ENCODE measurements at regions not wholly inside any gene's neighbourhood (a gene's known extent, or its start where the extent isn't known, plus 50 kb on each side); places are given as distances from the start of the nearest gene placed in this dataset.

- no peak for TF ChIP-seq CTCF (IDR thresholded peaks at IDR 0.05; ENCODE audit: borderline replicate concordance, control extremely low read depth, extremely low read depth, insufficient read depth, missing control alignments)
- in situ Hi-C loops (cut with MboI; ENCODE audit: low sequenced_read_pairs, unreplicated experiment) = no loop called here
- no peak for DNase-seq (ENCODE audit: low spot score)
Observed at GRCh38 chr2:120977582-120978358, 242.1 kb downstream of the GLI2 start.

GRCh38 chr2:120978359-120979050, 242.8 kb downstream of the GLI2 start:
- no peak for TF ChIP-seq CTCF (IDR thresholded peaks at IDR 0.05; ENCODE audit: borderline replicate concordance, control extremely low read depth, extremely low read depth, insufficient read depth, missing control alignments)
- in situ Hi-C loops (cut with MboI; ENCODE audit: low sequenced_read_pairs, unreplicated experiment) = no loop called here
- DNase-seq (ENCODE audit: low spot score) = no peak

- DNase-seq (ENCODE audit: low spot score) = no peak
- in situ Hi-C loops (cut with MboI; ENCODE audit: low sequenced_read_pairs, unreplicated experiment) = no loop called here
- TF ChIP-seq CTCF (IDR thresholded peaks at IDR 0.05; ENCODE audit: borderline replicate concordance, control extremely low read depth, extremely low read depth, insufficient read depth, missing control alignments) = no peak
Observed at GRCh38 chr2:120979398-120979797, 243.7 kb downstream of the GLI2 start.

DNA sequence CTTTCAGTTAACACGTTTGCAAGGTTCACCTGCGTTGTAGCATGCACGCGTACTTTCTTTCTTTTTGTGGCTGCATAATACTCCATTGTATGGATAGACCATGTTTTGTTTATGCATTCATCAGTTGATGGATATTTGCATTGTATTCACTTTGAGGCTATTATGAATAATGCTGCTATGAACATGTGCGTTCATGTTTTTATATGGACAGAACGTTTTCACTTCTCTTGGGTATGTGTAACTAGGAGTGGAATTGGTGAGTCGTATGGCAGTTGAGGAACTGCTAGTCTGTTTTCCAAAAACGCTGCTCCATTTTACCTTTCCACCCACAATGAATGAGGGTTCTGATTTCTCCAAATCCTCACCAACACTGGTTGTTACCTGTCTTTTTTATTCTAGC, 244.3 kb downstream of the GLI2 start:
- TF ChIP-seq CTCF (IDR thresholded peaks at IDR 0.05; ENCODE audit: borderline replicate concordance, control extremely low read depth, extremely low read depth, insufficient read depth, missing control alignments) = no peak
- no peak for DNase-seq (ENCODE audit: low spot score)
- in situ Hi-C loops (cut with MboI; ENCODE audit: low sequenced_read_pairs, unreplicated experiment) = no loop called here

DNA sequence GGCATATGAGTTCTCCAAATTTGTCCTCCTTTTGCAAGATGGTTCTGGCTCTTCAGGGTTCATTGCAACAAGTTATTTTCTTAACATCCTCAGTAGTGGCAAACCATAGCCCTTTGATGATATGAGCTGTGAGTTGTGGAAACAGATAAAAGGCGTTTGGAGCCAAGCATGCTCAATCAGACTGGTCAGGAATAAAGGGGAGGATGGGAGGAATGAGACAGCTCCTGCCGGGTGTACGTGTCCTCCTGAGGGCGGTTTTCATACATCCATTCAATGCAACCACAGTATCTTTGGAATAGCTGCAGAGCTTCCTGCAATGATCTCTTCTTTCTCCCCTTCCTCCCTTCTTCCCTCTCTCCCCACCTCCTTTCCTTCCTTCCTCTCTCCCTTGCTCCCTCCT, 245.8 kb downstream of the GLI2 start:
- no peak for TF ChIP-seq CTCF (IDR thresholded peaks at IDR 0.05; ENCODE audit: borderline replicate concordance, control extremely low read depth, extremely low read depth, insufficient read depth, missing control alignments)
- in situ Hi-C loops (cut with MboI; ENCODE audit: low sequenced_read_pairs, unreplicated experiment) = no loop called here
- DNase-seq (ENCODE audit: low spot score) = no peak

DNA sequence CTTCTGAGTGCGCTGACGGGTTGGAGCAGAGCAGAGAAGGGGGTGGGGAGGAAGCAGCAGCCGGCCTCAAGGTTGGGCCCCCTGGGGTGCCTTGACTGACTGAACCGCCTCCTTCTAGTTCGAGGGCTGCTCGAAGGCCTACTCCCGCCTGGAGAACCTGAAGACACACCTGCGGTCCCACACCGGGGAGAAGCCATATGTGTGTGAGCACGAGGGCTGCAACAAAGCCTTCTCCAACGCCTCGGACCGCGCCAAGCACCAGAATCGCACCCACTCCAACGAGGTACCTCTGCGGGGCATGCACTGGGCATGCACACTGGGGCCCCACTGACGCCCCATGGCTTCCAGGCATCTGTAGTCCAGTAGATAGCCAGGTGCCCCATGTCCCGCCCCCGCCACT, 246.9 kb downstream of the GLI2 start:
- DNase-seq (ENCODE audit: low spot score) = no peak
- TF ChIP-seq CTCF (IDR thresholded peaks at IDR 0.05; ENCODE audit: borderline replicate concordance, control extremely low read depth, extremely low read depth, insufficient read depth, missing control alignments) = no peak
- in situ Hi-C loops (cut with MboI; ENCODE audit: low sequenced_read_pairs, unreplicated experiment) = no loop called here
